CD4-positive, alpha-beta T cell treated with Interleukin-10 for 1 hour (primary cell): ENCODE measurements at regions not wholly inside any gene's neighbourhood (a gene's known extent, or its start where the extent isn't known, plus 50 kb on each side); places are given as distances from the start of the nearest gene placed in this dataset.
"Not testable (repeated sequence)": the region's sequence is repeated elsewhere in the genome, so short reads cannot be mapped to it uniquely, and the experiment has no call there.

Source experiments
- DNase-seq: peaks from one replicate; pipeline ENCODE4 v3.0.0-alpha.2; 2020

DNA sequence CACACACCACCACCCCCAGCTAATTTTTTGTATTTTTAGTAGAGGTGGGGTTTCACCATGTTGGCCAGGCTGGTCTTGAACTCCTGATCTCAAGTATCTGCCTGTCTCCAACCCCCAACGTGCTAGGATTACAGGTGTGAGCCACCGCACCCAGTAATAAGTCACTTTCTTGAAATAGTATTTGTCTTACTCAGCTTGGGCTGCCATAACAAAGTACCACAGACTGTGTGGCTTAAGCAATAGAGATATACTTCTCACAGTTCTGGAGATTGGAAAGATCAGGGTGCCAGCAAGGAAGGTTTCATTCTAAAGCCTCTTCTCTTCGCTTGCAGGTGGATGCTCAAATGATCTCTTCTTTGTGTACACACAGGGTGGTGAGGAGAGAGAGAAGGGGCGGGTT lies 99.8 kb downstream of the ARRDC3 start:
- no peak for DNase-seq

GRCh38 chr5:91282210-91282609 lies 100.9 kb downstream of the ARRDC3 start:
- DNase-seq = no peak

DNA sequence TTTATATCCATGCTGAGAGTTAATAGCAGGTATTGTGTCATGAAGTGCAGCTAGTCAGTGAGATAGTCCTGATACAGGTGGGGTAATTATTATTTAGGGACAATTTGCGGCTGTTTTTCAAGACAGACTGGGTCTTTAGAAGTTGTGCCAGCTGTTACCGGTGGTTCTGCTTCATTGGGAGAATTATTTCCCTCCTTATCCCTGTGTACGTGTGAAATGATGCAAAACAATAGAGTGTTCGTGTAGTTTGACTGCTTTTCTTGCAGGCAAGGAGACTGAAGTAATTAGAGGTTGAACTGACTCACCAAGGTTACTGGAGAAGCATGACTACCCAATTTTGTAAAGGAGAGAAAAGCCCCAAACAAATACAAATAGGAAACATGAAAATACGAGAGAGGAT lies 101.7 kb downstream of the ARRDC3 start:
- no peak for DNase-seq

DNA sequence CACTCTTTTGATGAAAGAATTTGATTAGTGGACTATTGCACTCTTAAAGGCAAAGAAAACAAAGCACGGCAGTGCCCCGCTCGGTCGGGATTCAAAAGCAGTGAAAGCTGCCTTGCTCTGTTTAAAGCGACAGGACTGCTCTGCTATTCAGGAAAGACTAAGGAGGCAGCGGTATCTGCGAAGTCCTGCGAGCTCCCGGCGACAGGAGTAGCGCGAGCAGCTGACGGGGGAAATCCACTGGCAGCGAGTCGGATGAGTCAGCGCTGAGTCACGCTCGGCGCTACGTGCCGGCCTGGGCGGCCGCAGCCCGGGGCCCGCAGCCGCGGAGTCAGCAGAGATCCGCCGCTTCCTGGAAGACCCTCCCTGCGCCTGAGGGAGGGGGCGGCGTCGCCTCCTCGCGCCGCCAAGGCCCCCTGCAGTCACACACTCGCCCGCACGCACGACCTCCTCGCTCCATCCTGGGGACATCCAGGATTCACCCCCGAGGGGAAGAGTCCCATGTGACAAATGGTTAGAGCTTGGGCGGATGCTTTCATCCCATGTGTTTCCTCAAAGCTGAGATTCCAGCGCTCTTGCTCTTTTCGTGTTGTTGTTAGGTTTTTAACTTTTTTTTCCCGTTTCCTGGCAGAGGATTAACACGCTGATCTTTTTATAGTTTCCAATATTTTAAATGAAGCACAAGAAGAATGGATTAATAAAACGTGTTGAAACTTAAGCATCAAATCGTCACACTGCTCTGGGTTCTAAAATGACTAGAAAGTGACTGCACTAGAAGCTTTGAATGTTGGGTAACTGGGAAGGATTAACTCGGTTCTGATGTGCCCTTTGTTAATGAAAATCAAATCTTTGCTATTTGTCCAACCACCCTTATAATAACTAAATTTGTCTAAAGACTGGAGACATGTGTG lies 102.5 kb downstream of the ARRDC3 start:
- peak; percentile 85 for DNase-seq

- no peak for DNase-seq
These were observed 105.3 kb downstream of the ARRDC3 start for GRCh38 chr5:91277840-91278239.

- DNase-seq = no peak
These were observed 106.0 kb downstream of the ARRDC3 start for GRCh38 chr5:91277093-91277626.

- no peak for DNase-seq
These were observed 110.3 kb downstream of the ARRDC3 start for GRCh38 chr5:91272858-91273257.

DNA sequence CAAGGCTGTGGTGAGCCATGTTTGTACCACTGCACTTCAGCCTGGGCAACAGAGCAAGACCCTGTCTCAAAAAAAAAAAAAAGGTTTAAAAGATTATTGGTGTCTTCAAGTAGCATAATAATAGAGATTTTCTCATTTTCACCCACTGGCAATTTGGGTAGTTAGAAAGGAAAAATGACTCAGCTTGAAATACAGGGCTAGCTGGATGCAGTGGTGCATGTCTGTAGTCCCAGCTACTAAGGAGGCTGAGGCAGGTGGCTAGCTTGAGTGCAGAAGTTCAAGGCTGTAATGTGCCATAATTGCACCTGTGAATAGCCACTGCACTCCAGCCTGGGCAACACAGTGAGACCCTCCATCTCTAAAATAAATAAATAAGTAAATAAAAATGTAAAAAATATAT lies 111.1 kb downstream of the ARRDC3 start:
- no peak for DNase-seq

GRCh38 chr5:91269198-91269597 lies 113.9 kb downstream of the ARRDC3 start:
- DNase-seq = no peak

DNA sequence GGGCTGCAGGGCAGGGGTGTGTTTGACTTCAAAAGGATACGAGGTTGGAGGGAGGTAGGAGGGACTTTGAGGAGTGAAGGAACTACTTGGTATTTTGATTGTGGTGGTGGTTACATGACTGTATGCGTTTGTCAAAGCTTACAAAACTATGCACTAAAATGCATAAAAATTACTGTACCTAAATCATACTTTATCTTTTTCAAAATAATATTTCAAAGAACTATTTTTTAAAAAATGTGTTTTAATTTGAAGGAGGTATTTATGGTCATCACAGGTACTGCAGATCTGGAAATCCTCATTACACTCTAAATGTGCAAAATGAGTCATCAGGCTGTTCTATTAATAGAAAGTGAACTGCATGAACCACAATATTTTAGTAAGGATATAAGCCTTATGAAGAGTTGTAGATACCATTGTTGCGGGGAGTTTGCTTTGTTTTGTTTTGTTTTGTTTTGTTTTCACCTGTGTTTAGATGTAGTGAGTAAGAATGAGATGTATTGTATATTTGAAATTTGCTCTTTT lies 116.9 kb downstream of the ARRDC3 start:
- DNase-seq = no peak

- DNase-seq = no peak
These were observed 118.6 kb downstream of the ARRDC3 start for GRCh38 chr5:91264311-91265051.

GRCh38 chr5:91263898-91264297 lies 119.2 kb downstream of the ARRDC3 start:
- DNase-seq = no peak

DNA sequence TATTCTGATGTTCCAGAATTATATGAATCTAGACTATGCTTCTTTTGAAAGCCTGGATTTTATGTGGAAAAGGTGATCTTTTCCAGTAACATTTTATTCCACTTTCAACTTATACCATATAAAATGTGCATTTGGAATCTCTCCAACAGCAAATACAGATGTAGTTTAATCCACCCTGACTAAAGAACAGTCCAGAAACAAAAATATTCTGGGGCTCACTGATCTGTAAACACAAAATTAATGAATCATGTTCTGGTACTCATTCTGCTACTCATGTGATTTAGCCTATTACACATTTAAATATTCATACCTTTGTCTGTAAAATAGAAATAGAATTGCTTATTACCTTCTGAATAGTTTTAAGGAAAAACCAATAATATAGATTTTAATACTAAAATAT lies 125.8 kb downstream of the ARRDC3 start:
- no peak for DNase-seq

GRCh38 chr5:91256142-91256524 lies 127.0 kb downstream of the ARRDC3 start:
- no peak for DNase-seq

- no peak for DNase-seq
These were observed 127.5 kb downstream of the ARRDC3 start for GRCh38 chr5:91255396-91256141.

DNA sequence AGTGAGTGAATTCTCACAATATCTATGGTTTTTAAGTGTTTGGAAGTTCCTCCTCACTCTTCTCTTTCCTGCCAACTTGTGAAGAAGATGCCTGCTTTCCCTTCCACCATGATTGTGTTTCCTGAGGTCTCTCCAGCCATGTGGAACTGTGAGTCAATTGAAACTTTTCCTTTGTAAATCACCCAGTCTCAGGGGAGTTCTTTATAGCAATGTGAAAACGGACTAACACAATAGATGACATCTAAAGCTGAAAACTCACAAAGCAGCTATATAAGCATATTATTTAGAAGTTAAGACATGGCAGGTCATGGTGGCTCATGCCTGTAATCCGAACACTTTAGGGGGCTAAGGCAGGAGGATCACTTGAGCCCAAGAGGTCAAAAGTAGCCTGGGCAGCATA lies 130.2 kb downstream of the ARRDC3 start:
- no peak for DNase-seq

GRCh38 chr5:91245871-91246270 lies 137.2 kb downstream of the ARRDC3 start:
- no peak for DNase-seq

- no peak for DNase-seq
These were observed 138.1 kb downstream of the ARRDC3 start for GRCh38 chr5:91245074-91245452.

- DNase-seq = no peak
These were observed 138.6 kb downstream of the ARRDC3 start for GRCh38 chr5:91244380-91245073.

GRCh38 chr5:91243852-91244251 lies 139.3 kb downstream of the ARRDC3 start:
- DNase-seq = no peak

DNA sequence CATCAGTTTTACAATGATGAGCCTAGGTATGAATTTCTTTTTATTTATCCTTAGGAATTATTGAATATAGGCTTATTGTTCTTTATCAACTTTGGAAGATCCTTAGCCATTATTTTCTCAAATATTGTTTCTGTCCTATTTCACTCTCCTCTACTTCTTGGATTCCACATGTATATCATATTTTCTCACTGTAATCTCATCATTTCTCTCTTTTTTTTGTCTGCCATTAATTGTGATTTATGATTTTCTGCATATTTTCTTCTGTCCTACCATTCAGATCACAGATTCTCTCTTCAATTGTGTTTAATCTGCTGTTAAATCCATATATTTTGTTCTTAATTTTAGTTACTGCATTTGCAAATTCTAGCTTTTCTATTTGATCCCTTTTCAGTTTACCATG lies 139.8 kb downstream of the ARRDC3 start:
- no peak for DNase-seq

DNA sequence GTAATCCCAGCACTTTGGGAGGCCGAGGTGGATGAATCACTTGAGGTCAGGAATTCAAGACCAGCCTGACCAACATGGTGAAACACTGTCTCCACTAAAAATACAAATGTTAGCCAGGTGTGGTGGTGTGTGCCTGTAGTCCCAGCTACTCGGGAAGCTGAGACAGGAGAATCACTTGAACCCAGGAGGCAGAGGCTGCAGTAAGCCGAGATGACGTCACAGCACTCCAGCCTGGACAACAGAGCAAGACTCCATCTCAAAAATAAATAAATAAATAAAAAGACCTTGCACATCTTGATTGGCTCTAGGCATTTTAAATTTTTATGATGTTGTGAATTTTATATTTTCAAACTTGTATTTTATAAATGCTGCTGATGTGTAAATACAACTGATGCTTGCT lies 141.7 kb downstream of the ARRDC3 start:
- not testable (repeated sequence) for DNase-seq
